Activated naive CD4-positive, alpha-beta T cell treated with anti-CD3 and anti-CD28 coated beads for 36 hours (primary cell): ENCODE measurements at regions not wholly inside any gene's neighbourhood (a gene's known extent, or its start where the extent isn't known, plus 50 kb on each side); places are given as distances from the start of the nearest gene placed in this dataset.
"Not testable (repeated sequence)": the region's sequence is repeated elsewhere in the genome, so short reads cannot be mapped to it uniquely, and the experiment has no call there.

ENCODE experiments used
- CTCF ChIA-PET: fragments of 350-600 bp; sonication (Branson Sonifier 250); formaldehyde crosslinking; loops from one replicate; lab custom pipeline; 2021; ENCODE audit warnings: antibody characterized with exemption; lab: Charles Lee
- DNase-seq: peaks from one replicate; pipeline ENCODE4 v3.0.0-alpha.2; 2020
- H3K27ac Mint-ChIP-seq: one replicate; pipeline ENCODE4 v1.8.0; 2021; ENCODE audit warnings: mild to moderate bottlenecking, mixed read lengths
- H3K27me3 Mint-ChIP-seq: one replicate; pipeline ENCODE4 v1.8.0; 2021; ENCODE audit warnings: low read depth, mixed read lengths
- H3K36me3 Mint-ChIP-seq: one replicate; pipeline ENCODE4 v1.8.0; 2021; ENCODE audit warnings: low read depth, mixed read lengths
- H3K4me1 Mint-ChIP-seq: one replicate; pipeline ENCODE4 v1.8.0; 2021; ENCODE audit warnings: low read depth, mixed read lengths
- H3K4me3 Mint-ChIP-seq: one replicate; pipeline ENCODE4 v1.8.0; 2021; ENCODE audit warnings: mild to moderate bottlenecking, moderate library complexity, mixed read lengths
- H3K9me3 Mint-ChIP-seq: one replicate; pipeline ENCODE4 v1.8.0; 2021; ENCODE audit warnings: mixed read lengths
- intact Hi-C: fragments of 100-400 bp; cut with micrococcal nuclease; formaldehyde crosslinking; loops from one replicate; pipeline ENCODE4 v1.15.1; 2023

DNA sequence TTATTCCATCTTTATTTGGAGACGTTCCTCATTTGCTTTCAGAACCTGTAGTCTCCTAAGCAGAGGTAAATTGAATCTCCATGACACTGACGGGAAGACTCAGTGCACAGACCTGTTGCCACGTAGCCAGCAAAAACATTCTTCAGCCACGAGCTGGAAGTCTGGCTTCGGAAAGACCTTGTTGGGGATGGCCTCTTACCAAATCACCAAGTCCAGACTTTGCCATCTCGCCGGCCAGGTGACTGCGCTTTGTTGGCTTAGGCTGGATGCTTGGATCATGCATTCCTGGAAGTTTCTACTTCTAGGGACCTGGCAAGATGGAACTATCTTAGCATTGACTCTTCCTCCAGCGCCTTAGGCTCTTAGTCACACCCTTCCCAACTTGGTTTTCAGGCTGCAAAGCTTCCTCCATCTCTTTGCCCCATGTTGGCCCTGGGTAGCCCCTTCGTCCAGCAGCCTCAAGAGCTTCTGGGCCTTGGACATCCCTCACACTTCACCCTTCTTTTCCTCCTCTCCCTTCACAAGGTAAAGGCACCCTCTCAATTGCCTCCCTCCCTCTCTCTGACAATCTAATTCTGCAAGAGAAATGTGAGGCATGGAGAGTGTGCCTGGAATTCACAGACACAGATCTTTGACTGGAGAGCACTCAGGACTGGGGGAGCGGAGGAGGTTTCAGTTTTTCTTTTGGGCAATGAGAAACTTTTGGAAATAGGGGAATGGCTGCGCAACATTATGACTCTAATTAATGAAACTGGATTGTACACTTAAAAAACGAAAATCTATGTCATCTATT is 451.9 kb upstream of the MKI67 start:
- Mint-ChIP-seq H3K4me3 (no peak overlapping the region), H3K27me3 (peaks cover 3% of the 10 kb centered on the region), H3K4me1 (no peaks in the 10 kb centered on the region), H3K27ac (no peak overlapping the region), H3K36me3 (no peaks in the 10 kb centered on the region), H3K9me3 (no peaks in the 10 kb centered on the region)
- DNase-seq = no peak
- intact Hi-C loops = no loop called here
- CTCF ChIA-PET = no interaction called here

DNA sequence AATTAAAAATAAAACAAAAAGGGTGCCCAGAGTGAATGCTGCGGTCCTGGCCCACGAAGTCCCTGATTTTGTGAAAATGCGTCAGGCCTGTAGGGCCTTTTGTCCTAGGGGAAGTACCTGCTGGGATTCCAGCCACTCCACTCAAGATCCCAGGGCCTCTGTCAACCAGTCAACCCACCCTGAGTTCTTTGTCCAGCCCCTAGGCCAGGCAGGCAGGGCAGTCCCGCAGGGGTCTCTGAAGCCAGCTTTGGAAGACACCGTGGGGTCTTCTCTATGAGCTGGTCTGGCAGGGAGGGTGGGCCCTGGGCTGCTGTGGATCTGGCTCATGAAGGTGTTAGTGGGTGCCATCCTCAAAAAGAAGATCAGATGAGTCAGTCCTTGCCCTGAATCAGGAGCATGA is 452.5 kb upstream of the MKI67 start:
- no peak for DNase-seq
- CTCF ChIA-PET = no interaction called here
- Mint-ChIP-seq H3K27me3 (peaks cover 3% of the 10 kb centered on the region), H3K27ac (no peak overlapping the region), H3K4me3 (no peak overlapping the region), H3K9me3 (no peaks in the 10 kb centered on the region), H3K4me1 (no peaks in the 10 kb centered on the region), H3K36me3 (no peaks in the 10 kb centered on the region)
- intact Hi-C loops = no loop called here

DNA sequence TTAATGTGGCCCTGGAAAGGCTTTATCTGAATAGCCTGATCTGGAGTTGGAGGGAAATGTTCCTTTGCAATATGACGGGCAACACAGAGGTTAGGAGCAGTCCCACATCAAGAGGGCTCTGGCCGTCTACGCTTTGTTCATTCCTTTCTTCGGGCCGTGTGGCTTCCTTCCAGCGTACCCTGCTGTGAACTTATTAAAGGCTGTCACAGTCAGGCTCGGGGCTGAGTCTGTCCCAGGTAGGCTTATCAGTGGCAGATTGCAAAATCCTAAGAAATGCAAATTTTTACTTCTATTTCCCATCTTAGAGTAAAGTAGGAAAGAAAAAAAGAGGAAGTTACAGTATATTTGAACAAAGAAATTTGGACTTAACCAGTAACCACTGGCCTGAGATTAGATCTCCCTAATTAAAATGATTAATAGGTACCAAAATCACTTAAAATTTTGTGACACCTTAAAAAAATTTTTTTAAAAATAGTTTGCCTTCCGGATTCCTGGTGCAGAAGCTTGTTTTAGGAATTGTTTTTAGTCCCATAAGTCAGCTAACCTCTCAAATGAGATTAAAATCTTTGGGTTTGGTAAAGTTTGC is 453.1 kb upstream of the MKI67 start:
- DNase-seq = no peak
- peaks cover 3% of the 10 kb centered on the region for H3K27me3 Mint-ChIP-seq
- no peak overlapping the region for H3K27ac Mint-ChIP-seq
- intact Hi-C loops = no loop called here
- H3K36me3 Mint-ChIP-seq = no peaks in the 10 kb centered on the region
- no peaks in the 10 kb centered on the region for H3K4me1 Mint-ChIP-seq
- H3K4me3 Mint-ChIP-seq = no peak overlapping the region
- CTCF ChIA-PET = no interaction called here
- H3K9me3 Mint-ChIP-seq = no peaks in the 10 kb centered on the region

DNA sequence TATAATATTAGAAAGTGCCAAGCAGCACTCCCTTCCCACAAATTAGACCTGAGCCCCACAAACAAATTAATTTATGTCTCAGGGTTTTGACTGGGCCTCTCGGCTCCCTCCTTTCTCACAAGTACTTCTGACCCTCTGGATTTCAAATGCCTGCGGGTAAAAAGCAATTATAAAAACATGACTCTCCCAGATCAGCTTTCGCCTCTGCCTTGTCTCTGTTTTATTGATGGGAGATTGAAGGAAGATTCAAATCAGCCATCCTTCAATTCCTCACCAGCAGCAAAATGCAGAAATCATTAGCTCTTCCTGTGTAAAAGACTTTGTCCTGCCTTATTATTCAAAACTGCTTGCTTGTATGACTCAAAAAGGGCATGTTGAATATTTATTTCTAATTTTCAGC is 453.7 kb upstream of the MKI67 start:
- no peaks in the 10 kb centered on the region for H3K36me3 Mint-ChIP-seq
- no peaks in the 10 kb centered on the region for H3K4me1 Mint-ChIP-seq
- peaks cover 3% of the 10 kb centered on the region for H3K27me3 Mint-ChIP-seq
- H3K27ac Mint-ChIP-seq = no peak overlapping the region
- intact Hi-C loops = no loop called here
- H3K9me3 Mint-ChIP-seq = no peaks in the 10 kb centered on the region
- H3K4me3 Mint-ChIP-seq = no peak overlapping the region
- CTCF ChIA-PET = no interaction called here
- no peak for DNase-seq

DNA sequence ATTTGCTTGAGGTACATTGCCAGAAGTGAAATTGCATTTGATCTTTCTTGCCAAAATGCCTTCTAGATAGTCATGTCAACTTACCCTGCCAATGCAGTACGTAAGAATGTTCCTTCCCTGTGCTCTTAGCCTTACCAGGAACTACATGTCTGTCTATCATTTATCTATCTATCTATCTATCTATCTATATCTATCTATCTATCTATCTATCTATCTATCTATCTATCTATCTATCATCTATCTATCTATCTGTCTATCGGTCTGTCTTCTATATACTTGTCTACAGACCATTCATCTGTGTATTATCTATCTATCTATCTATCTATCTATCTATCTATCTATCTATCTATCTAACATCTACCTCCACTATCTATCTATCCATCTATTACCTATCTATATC is 456.9 kb upstream of the MKI67 start:
- H3K27me3 Mint-ChIP-seq, H3K4me3 Mint-ChIP-seq, intact Hi-C loops, H3K27ac Mint-ChIP-seq, DNase-seq, H3K9me3 Mint-ChIP-seq, H3K36me3 Mint-ChIP-seq, H3K4me1 Mint-ChIP-seq, CTCF ChIA-PET: not testable (repeated sequence)

GRCh38 chr10:128586599-128586998 is 460.4 kb upstream of the MKI67 start:
- H3K36me3 Mint-ChIP-seq, H3K27ac Mint-ChIP-seq, CTCF ChIA-PET, H3K4me3 Mint-ChIP-seq, H3K9me3 Mint-ChIP-seq, DNase-seq, H3K27me3 Mint-ChIP-seq, H3K4me1 Mint-ChIP-seq, intact Hi-C loops: not testable (repeated sequence)

DNA sequence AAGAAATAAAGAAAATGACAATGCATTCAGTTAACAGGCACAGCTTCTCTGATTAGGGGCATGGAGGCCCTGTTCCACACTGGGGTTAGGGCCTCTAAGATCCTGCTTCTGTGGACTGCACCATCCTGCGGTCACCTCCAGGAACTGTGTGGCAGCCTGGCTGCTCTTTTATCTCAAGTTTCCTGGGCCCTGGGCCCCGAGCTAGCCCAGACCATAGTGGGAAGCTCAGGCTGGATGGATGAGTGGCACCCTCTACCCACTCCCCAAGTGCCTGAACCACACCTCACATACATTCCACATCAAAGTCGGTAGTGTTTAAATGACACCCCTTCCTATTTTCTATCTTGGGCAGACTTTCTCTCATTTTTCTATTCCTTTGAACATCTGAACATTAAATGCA is 461.5 kb upstream of the MKI67 start:
- CTCF ChIA-PET = no interaction called here
- H3K27me3 Mint-ChIP-seq = no peaks in the 10 kb centered on the region
- DNase-seq = no peak
- H3K4me1 Mint-ChIP-seq = no peaks in the 10 kb centered on the region
- intact Hi-C loops = no loop called here
- no peaks in the 10 kb centered on the region for H3K36me3 Mint-ChIP-seq
- H3K4me3 Mint-ChIP-seq = no peak overlapping the region
- no peaks in the 10 kb centered on the region for H3K9me3 Mint-ChIP-seq
- H3K27ac Mint-ChIP-seq = no peak overlapping the region

DNA sequence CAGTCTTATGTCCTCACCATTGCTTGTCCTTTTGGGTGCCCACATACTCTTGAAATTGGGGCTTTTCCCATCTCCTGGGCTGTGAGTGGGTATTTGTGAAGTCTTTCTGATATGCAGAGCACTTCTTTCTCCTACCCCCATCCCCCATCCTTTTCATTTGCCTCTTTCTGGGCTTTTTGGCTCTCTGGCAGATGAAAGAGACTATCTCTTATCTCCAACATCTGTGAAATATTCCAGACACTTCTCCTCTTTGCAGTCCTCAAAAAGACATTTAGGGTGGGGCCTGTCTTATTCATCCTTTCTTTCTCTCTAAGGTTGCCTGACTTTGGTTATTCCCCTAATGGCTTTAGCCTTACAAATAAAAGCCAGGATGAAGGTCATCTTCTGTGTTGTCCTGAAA is 462.2 kb upstream of the MKI67 start:
- no peaks in the 10 kb centered on the region for H3K9me3 Mint-ChIP-seq
- no peaks in the 10 kb centered on the region for H3K4me1 Mint-ChIP-seq
- no peak overlapping the region for H3K4me3 Mint-ChIP-seq
- no peak overlapping the region for H3K27ac Mint-ChIP-seq
- CTCF ChIA-PET = no interaction called here
- DNase-seq = no peak
- no peaks in the 10 kb centered on the region for H3K27me3 Mint-ChIP-seq
- intact Hi-C loops = no loop called here
- H3K36me3 Mint-ChIP-seq = no peaks in the 10 kb centered on the region

GRCh38 chr10:128594688-128595087 is 468.5 kb upstream of the MKI67 start:
- Mint-ChIP-seq H3K36me3 (no peaks in the 10 kb centered on the region), H3K4me3 (no peak overlapping the region), H3K27ac (no peak overlapping the region), H3K27me3 (peaks cover 3% of the 10 kb centered on the region), H3K4me1 (no peaks in the 10 kb centered on the region), H3K9me3 (peaks cover 3% of the 10 kb centered on the region)
- CTCF ChIA-PET = no interaction called here
- intact Hi-C loops = no loop called here
- no peak for DNase-seq

DNA sequence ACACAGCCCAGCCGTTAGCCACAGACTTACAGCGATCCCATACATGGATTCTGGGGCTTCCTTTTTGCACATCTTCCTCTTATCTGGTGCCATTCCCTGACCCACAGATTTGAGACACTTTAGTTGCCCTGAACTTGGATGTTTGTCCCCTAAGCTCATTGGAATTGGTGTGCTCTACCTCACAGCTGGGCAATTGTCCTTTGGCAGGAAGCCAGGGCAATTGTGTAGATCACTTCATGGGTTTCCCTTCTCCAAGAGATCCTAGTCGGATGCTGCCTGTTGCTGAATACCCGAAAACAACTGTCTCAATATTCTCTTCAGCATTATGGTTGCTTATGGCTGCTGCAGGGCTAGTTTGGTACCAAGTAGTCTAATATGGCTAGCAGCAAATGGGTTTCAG is 470.7 kb upstream of the MKI67 start:
- no peak for DNase-seq
- Mint-ChIP-seq H3K4me3 (no peak overlapping the region), H3K27ac (no peak overlapping the region), H3K27me3 (peaks cover 7% of the 10 kb centered on the region), H3K9me3 (peaks cover 3% of the 10 kb centered on the region), H3K36me3 (no peaks in the 10 kb centered on the region), H3K4me1 (no peaks in the 10 kb centered on the region)
- CTCF ChIA-PET = no interaction called here
- intact Hi-C loops = no loop called here

GRCh38 chr10:128599030-128599429 is 472.8 kb upstream of the MKI67 start:
- no peak for DNase-seq
- CTCF ChIA-PET = interaction anchor here (0.7 kb wide), 1 partner anchor 388 kb away, joined by 4 read pairs; no protein-coding TSS in a partner anchor

DNA sequence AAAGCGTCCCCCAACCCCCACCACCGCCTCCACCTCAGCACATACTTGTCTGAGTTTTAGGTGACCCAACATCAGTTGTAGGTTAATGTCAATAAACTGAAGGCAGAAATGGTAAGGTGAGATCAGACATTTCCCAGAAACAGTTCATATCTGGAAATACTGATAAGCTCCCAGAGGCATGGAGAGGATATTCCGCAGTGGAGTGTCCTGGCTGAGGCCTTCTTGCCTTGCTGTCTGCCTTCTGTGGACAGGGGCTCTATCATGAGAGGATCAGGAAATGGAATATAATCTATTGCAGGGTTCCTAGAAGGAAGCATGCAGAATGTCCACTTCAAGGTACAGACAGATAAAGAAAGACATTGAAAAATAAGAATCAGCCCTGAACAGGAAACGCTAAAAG is 473.3 kb upstream of the MKI67 start:
- intact Hi-C loops = no loop called here
- Mint-ChIP-seq H3K36me3 (no peaks in the 10 kb centered on the region), H3K9me3 (no peaks in the 10 kb centered on the region), H3K27ac (no peak overlapping the region), H3K27me3 (peaks cover 7% of the 10 kb centered on the region), H3K4me1 (no peaks in the 10 kb centered on the region), H3K4me3 (no peak overlapping the region)
- CTCF ChIA-PET = no interaction called here
- DNase-seq = no peak

More at GRCh38 chr10:128599030-128599429, 472.8 kb upstream of the MKI67 start:
- no peak overlapping the region for H3K27ac Mint-ChIP-seq
- intact Hi-C loops = no loop called here
- peaks cover 7% of the 10 kb centered on the region for H3K27me3 Mint-ChIP-seq
- no peak overlapping the region for H3K4me3 Mint-ChIP-seq
- no peaks in the 10 kb centered on the region for H3K36me3 Mint-ChIP-seq
- H3K4me1 Mint-ChIP-seq = no peaks in the 10 kb centered on the region
- H3K9me3 Mint-ChIP-seq = no peaks in the 10 kb centered on the region

DNA sequence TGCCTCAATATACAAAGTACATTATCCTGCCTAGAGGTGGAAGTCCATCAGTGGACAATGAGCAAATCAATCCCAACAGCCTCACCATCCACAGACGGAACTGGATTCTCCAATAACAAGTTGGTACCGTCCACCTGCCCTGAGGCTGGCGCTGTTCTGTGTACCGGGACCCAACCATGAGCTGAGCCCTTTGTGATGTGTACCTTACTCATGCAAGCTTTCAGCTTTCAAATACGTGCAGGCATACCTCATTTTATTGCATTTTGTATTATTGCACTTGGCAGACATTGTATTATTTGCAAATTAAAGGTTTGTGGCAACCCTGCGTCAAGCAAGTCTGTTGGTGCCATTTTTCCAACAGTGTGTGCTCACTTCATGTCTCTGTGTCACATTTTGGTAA is 476.0 kb upstream of the MKI67 start:
- no peaks in the 10 kb centered on the region for H3K4me1 Mint-ChIP-seq
- peaks cover 5% of the 10 kb centered on the region for H3K27me3 Mint-ChIP-seq
- no peaks in the 10 kb centered on the region for H3K36me3 Mint-ChIP-seq
- DNase-seq = no peak
- CTCF ChIA-PET = no interaction called here
- no peaks in the 10 kb centered on the region for H3K9me3 Mint-ChIP-seq
- no peak overlapping the region for H3K27ac Mint-ChIP-seq
- no peak overlapping the region for H3K4me3 Mint-ChIP-seq
- intact Hi-C loops = no loop called here
